ENCODE measurements at regions not wholly inside any gene's neighbourhood (a gene's known extent, or its start where the extent isn't known, plus 50 kb on each side); places are given as distances from the start of the nearest gene placed in this dataset.

DNA sequence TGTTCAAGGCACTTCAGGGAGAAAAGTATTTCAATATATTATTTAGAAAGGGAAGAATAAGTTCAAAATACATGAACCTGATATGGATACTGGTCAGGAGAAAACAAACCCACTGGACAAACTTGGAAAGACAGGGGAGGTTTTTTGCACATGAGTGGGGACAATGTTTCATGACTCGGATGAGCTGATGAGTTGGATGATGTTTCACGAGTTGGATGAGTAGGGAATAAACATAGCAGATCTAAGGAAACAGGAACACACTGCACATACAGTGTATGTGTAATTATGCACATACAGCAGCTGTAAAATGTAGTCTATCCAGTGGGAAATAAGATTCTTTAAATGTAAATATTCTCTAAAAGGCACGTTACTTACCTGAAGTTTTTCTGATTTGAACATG is 682.9 kb upstream of the ADAMTS5 start:
- TF ChIP-seq, protein P1, sequence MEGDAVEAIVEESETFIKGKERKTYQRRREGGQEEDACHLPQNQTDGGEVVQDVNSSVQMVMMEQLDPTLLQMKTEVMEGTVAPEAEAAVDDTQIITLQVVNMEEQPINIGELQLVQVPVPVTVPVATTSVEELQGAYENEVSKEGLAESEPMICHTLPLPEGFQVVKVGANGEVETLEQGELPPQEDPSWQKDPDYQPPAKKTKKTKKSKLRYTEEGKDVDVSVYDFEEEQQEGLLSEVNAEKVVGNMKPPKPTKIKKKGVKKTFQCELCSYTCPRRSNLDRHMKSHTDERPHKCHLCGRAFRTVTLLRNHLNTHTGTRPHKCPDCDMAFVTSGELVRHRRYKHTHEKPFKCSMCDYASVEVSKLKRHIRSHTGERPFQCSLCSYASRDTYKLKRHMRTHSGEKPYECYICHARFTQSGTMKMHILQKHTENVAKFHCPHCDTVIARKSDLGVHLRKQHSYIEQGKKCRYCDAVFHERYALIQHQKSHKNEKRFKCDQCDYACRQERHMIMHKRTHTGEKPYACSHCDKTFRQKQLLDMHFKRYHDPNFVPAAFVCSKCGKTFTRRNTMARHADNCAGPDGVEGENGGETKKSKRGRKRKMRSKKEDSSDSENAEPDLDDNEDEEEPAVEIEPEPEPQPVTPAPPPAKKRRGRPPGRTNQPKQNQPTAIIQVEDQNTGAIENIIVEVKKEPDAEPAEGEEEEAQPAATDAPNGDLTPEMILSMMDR (IDR thresholded peaks at IDR 0.05; ENCODE audit: low read depth, low read length, missing control alignments): no peak
- no peak overlapping the region for H3K4me3 ChIP-seq (ENCODE audit: low read depth, low read length)
- in situ Hi-C loops (cut with HindIII; ENCODE audit: low sequenced_read_pairs): no loop called here
- no peak for DNase-seq (ENCODE audit: low read depth)

DNA sequence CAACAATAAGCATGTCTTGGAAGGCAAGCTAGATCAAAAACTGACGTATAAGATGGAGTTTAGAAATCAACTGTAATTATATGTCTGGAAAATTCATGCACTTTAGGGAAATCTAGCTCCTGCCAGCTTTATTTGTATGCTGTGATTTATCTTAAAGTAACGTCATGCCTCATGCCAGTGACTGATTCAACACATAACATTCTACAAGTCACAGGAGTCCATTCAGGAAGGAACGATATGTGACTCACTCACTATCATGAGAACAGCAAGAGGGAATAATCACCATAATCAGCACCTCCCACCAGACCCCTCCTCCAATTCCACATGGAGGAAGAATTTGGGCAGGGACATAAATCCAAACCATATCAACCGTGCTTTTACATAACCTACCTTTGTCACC is 682.4 kb upstream of the ADAMTS5 start:
- TF ChIP-seq, protein P1 (IDR thresholded peaks at IDR 0.05; ENCODE audit: low read depth, low read length, missing control alignments): no peak
- in situ Hi-C loops (cut with HindIII; ENCODE audit: low sequenced_read_pairs): no loop called here
- H3K4me3 ChIP-seq (ENCODE audit: low read depth, low read length): no peak overlapping the region
- DNase-seq (ENCODE audit: low read depth): peak; percentile 33

DNA sequence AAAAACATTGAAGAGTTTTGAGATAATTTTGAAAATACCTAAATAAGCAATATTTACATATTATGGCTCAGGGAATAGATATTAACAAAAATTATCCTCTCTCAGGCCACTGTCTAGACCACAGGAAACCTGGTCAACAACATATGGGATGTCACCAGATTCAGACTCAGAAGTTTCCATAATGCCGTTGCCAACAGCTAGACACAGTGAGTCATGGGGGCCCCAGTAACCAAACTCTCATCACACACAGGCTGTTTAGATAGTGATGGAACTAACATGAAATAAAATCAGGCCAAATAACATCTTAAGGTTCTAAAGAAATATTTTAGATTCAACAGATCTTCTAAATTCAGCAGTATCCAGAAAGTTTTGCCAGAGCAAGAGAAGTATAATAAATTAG is 681.7 kb upstream of the ADAMTS5 start:
- in situ Hi-C loops (cut with HindIII; ENCODE audit: low sequenced_read_pairs): no loop called here
- TF ChIP-seq, protein P1 (IDR thresholded peaks at IDR 0.05; ENCODE audit: low read depth, low read length, missing control alignments): no peak

DNA sequence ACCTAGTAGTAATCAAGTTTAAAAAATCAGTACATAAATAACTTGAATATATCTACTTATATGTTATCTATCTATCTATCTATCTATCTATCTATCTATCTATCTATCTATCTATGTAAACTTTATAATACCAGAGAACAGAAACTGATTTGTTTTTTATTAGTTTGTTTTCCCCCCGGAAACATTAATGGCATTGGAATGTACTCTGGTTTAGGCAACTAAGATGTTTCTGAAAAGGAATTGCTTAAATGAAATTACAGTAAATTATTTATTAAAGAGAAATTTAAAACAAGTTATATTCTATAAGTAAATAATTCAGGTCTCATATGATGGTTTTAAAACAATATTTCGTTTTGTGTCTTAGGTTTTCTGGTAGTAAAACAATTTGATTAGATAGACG is 681.0 kb upstream of the ADAMTS5 start:
- no peak overlapping the region for H3K4me3 ChIP-seq (ENCODE audit: low read depth, low read length)
- in situ Hi-C loops (cut with HindIII; ENCODE audit: low sequenced_read_pairs): no loop called here
- no peak for DNase-seq (ENCODE audit: low read depth)
- TF ChIP-seq, protein P1 (IDR thresholded peaks at IDR 0.05; ENCODE audit: low read depth, low read length, missing control alignments): no peak

More for the DNA sequence above, 681.7 kb upstream of the ADAMTS5 start:
- H3K4me3 ChIP-seq (ENCODE audit: low read depth, low read length): no peak overlapping the region
- DNase-seq (ENCODE audit: low read depth): peak; percentile 24

DNA sequence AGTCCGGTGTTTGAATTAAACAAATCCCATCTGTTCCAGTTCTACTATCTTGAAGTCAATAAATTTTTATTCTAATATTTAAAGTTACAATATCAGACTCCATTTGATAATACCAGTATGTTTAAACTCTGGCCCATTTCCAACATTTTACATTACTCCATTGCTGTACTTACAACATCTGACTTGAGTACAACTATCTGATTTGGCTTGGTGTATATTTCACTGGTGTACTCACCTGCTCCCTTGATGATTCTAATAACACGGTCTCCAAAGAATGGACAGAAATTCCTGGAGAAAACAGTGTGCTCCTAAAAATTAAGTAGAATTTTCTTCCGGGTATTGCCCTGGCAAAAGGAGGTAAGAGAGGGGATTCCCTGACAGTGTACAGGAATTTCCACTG is 680.5 kb upstream of the ADAMTS5 start:
- no peak overlapping the region for H3K4me3 ChIP-seq (ENCODE audit: low read depth, low read length)
- TF ChIP-seq, protein P1 (IDR thresholded peaks at IDR 0.05; ENCODE audit: low read depth, low read length, missing control alignments): no peak
- in situ Hi-C loops (cut with HindIII; ENCODE audit: low sequenced_read_pairs): no loop called here
- no peak for DNase-seq (ENCODE audit: low read depth)

DNA sequence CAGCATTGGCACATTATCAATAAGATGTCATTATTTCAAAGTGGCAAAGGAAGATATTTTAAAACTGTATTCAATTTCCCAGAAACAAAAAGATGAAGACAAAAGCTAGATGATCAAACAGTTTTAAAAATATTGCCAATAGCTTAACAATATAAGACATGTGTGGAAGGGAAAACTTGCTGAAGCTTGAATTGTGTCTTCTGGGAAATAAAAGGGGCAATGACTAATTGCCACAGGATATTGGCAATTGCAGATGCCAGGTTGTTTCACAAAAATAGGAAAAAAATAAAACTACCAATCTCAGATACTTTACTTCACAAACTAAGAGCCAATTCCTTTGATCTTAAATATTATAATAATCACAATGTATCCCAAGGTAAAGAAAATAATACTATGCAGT is 679.8 kb upstream of the ADAMTS5 start:
- DNase-seq (ENCODE audit: low read depth): no peak
- H3K4me3 ChIP-seq (ENCODE audit: low read depth, low read length): no peak overlapping the region
- TF ChIP-seq, protein P1 (IDR thresholded peaks at IDR 0.05; ENCODE audit: low read depth, low read length, missing control alignments): no peak
- in situ Hi-C loops (cut with HindIII; ENCODE audit: low sequenced_read_pairs): no loop called here

DNA sequence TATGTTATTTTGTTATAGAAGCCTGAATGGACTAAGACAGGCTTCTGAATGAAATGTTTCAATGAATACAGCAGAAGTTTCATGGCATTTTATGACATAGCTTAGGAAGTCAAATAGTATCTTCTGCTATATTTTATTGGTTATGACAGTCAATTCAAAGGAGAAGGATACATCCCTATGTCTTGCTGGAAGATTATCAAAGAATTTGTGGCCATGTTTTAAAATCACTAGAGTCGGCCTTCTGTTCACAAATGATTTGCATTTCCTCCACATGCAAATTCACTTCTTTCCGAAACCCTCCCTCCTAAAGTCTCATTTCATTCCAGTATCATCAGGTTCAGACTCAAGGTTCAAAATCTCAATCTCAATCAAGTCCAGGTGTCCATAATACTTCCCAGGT is 679.2 kb upstream of the ADAMTS5 start:
- H3K4me3 ChIP-seq (ENCODE audit: low read depth, low read length): no peak overlapping the region
- TF ChIP-seq, protein P1 (IDR thresholded peaks at IDR 0.05; ENCODE audit: low read depth, low read length, missing control alignments): no peak
- no peak for DNase-seq (ENCODE audit: low read depth)
- in situ Hi-C loops (cut with HindIII; ENCODE audit: low sequenced_read_pairs): no loop called here

Data from astrocyte of the cerebellum (primary cell).